ENCODE measurements at regions not wholly inside any gene's neighbourhood (a gene's known extent, or its start where the extent isn't known, plus 50 kb on each side); places are given as distances from the start of the nearest gene placed in this dataset.

- Histone ChIP-seq H3K4me3 (ENCODE audit: low read depth in 1 of 5, low read length in 5 of 5) (no peak overlapping the region), H3K27ac (ENCODE audit: low read depth, low read length) (no peak overlapping the region), H3K27me3 (ENCODE audit: control insufficient read depth in 5 of 5, insufficient read depth in 4 of 5, low read length in 5 of 5) (no peaks in the 10 kb centered on the region), H3K9me3 (ENCODE audit: control insufficient read depth in 5 of 5, low read length in 5 of 5) (no peaks in the 10 kb centered on the region), H3K4me1 (ENCODE audit: control insufficient read depth in 5 of 5, insufficient read depth in 5 of 5, low read length in 5 of 5) (peaks cover 0 to 7% (median 3%) of the 10 kb centered on the region in 5 donors), H3K36me3 (ENCODE audit: control insufficient read depth in 5 of 5, insufficient read depth in 5 of 5, low read length in 5 of 5) (no peaks in the 10 kb centered on the region), H3K9ac (ENCODE audit: low read length in 5 of 5) (no peak overlapping the region)
Observed at GRCh38 chr9:99300603-99301002, 78.5 kb downstream of the SEC61B start.

GRCh38 chr9:99303177-99303576, 81.1 kb downstream of the SEC61B start:
- H3K9me3 ChIP-seq (ENCODE audit: control insufficient read depth in 5 of 5, low read length in 5 of 5): no peaks in the 10 kb centered on the region
- H3K9ac ChIP-seq (ENCODE audit: low read length in 5 of 5): no peak overlapping the region
- H3K27me3 ChIP-seq (ENCODE audit: control insufficient read depth in 5 of 5, insufficient read depth in 4 of 5, low read length in 5 of 5): no peaks in the 10 kb centered on the region
- no peak overlapping the region for H3K4me3 ChIP-seq (ENCODE audit: low read depth in 1 of 5, low read length in 5 of 5)
- H3K27ac ChIP-seq (ENCODE audit: low read depth, low read length): no peak overlapping the region
- no peaks in the 10 kb centered on the region for H3K36me3 ChIP-seq (ENCODE audit: control insufficient read depth in 5 of 5, insufficient read depth in 5 of 5, low read length in 5 of 5)
- H3K4me1 ChIP-seq (ENCODE audit: control insufficient read depth in 5 of 5, insufficient read depth in 5 of 5, low read length in 5 of 5): no peaks in the 10 kb centered on the region

GRCh38 chr9:99305124-99305523, 83.0 kb downstream of the SEC61B start:
- H3K36me3 ChIP-seq (ENCODE audit: control insufficient read depth in 5 of 5, insufficient read depth in 5 of 5, low read length in 5 of 5): no peaks in the 10 kb centered on the region
- no peak overlapping the region for H3K9ac ChIP-seq (ENCODE audit: low read length in 5 of 5)
- H3K27me3 ChIP-seq (ENCODE audit: control insufficient read depth in 5 of 5, insufficient read depth in 4 of 5, low read length in 5 of 5): no peaks in the 10 kb centered on the region
- H3K9me3 ChIP-seq (ENCODE audit: control insufficient read depth in 5 of 5, low read length in 5 of 5): no peaks in the 10 kb centered on the region
- no peak overlapping the region for H3K4me3 ChIP-seq (ENCODE audit: low read depth in 1 of 5, low read length in 5 of 5)
- H3K4me1 ChIP-seq (ENCODE audit: control insufficient read depth in 5 of 5, insufficient read depth in 5 of 5, low read length in 5 of 5): no peaks in the 10 kb centered on the region
- no peak overlapping the region for H3K27ac ChIP-seq (ENCODE audit: low read depth, low read length)

- no peak overlapping the region for H3K27ac ChIP-seq (ENCODE audit: low read depth, low read length)
- no peaks in the 10 kb centered on the region for H3K9me3 ChIP-seq (ENCODE audit: control insufficient read depth in 5 of 5, low read length in 5 of 5)
- H3K4me1 ChIP-seq (ENCODE audit: control insufficient read depth in 5 of 5, insufficient read depth in 5 of 5, low read length in 5 of 5): no peaks in the 10 kb centered on the region
- no peaks in the 10 kb centered on the region for H3K36me3 ChIP-seq (ENCODE audit: control insufficient read depth in 5 of 5, insufficient read depth in 5 of 5, low read length in 5 of 5)
- H3K27me3 ChIP-seq (ENCODE audit: control insufficient read depth in 5 of 5, insufficient read depth in 4 of 5, low read length in 5 of 5): no peaks in the 10 kb centered on the region
- no peak overlapping the region for H3K9ac ChIP-seq (ENCODE audit: low read length in 5 of 5)
- H3K4me3 ChIP-seq (ENCODE audit: low read depth in 1 of 5, low read length in 5 of 5): no peak overlapping the region
Observed at GRCh38 chr9:99305820-99306811, 84.0 kb downstream of the SEC61B start.

- no peak overlapping the region for H3K9ac ChIP-seq (ENCODE audit: low read length in 5 of 5)
- H3K9me3 ChIP-seq (ENCODE audit: control insufficient read depth in 5 of 5, low read length in 5 of 5): peaks cover 0 to 4% (median 0%) of the 10 kb centered on the region in 5 donors
- no peaks in the 10 kb centered on the region for H3K4me1 ChIP-seq (ENCODE audit: control insufficient read depth in 5 of 5, insufficient read depth in 5 of 5, low read length in 5 of 5)
- no peak overlapping the region for H3K4me3 ChIP-seq (ENCODE audit: low read depth in 1 of 5, low read length in 5 of 5)
- no peaks in the 10 kb centered on the region for H3K36me3 ChIP-seq (ENCODE audit: control insufficient read depth in 5 of 5, insufficient read depth in 5 of 5, low read length in 5 of 5)
- H3K27ac ChIP-seq (ENCODE audit: low read depth, low read length): no peak overlapping the region
- no peaks in the 10 kb centered on the region for H3K27me3 ChIP-seq (ENCODE audit: control insufficient read depth in 5 of 5, insufficient read depth in 4 of 5, low read length in 5 of 5)
Observed at GRCh38 chr9:99307851-99308250, 85.8 kb downstream of the SEC61B start.

GRCh38 chr9:99309141-99309939, 87.3 kb downstream of the SEC61B start:
- no peak overlapping the region for H3K27ac ChIP-seq (ENCODE audit: low read depth, low read length)
- no peak overlapping the region for H3K9ac ChIP-seq (ENCODE audit: low read length in 5 of 5)
- no peaks in the 10 kb centered on the region for H3K27me3 ChIP-seq (ENCODE audit: control insufficient read depth in 5 of 5, insufficient read depth in 4 of 5, low read length in 5 of 5)
- H3K4me1 ChIP-seq (ENCODE audit: control insufficient read depth in 5 of 5, insufficient read depth in 5 of 5, low read length in 5 of 5): no peaks in the 10 kb centered on the region
- H3K36me3 ChIP-seq (ENCODE audit: control insufficient read depth in 5 of 5, insufficient read depth in 5 of 5, low read length in 5 of 5): no peaks in the 10 kb centered on the region
- H3K9me3 ChIP-seq (ENCODE audit: control insufficient read depth in 5 of 5, low read length in 5 of 5): peaks cover 0 to 4% (median 0%) of the 10 kb centered on the region in 5 donors
- H3K4me3 ChIP-seq (ENCODE audit: low read depth in 1 of 5, low read length in 5 of 5): no peak overlapping the region

GRCh38 chr9:99312736-99313135, 90.7 kb downstream of the SEC61B start:
- no peaks in the 10 kb centered on the region for H3K4me1 ChIP-seq (ENCODE audit: control insufficient read depth in 5 of 5, insufficient read depth in 5 of 5, low read length in 5 of 5)
- no peaks in the 10 kb centered on the region for H3K36me3 ChIP-seq (ENCODE audit: control insufficient read depth in 5 of 5, insufficient read depth in 5 of 5, low read length in 5 of 5)
- peaks cover 0 to 5% (median 0%) of the 10 kb centered on the region in 5 donors for H3K27me3 ChIP-seq (ENCODE audit: control insufficient read depth in 5 of 5, insufficient read depth in 4 of 5, low read length in 5 of 5)
- H3K9me3 ChIP-seq (ENCODE audit: control insufficient read depth in 5 of 5, low read length in 5 of 5): peaks cover 0 to 4% (median 0%) of the 10 kb centered on the region in 5 donors
- no peak overlapping the region for H3K27ac ChIP-seq (ENCODE audit: low read depth, low read length)
- no peak overlapping the region for H3K4me3 ChIP-seq (ENCODE audit: low read depth in 1 of 5, low read length in 5 of 5)
- H3K9ac ChIP-seq (ENCODE audit: low read length in 5 of 5): no peak overlapping the region

- Histone ChIP-seq H3K27ac (ENCODE audit: low read depth, low read length) (no peak overlapping the region), H3K36me3 (ENCODE audit: control insufficient read depth in 5 of 5, insufficient read depth in 5 of 5, low read length in 5 of 5) (no peaks in the 10 kb centered on the region), H3K4me3 (ENCODE audit: low read depth in 1 of 5, low read length in 5 of 5) (no peak overlapping the region), H3K9me3 (ENCODE audit: control insufficient read depth in 5 of 5, low read length in 5 of 5) (no peaks in the 10 kb centered on the region), H3K4me1 (ENCODE audit: control insufficient read depth in 5 of 5, insufficient read depth in 5 of 5, low read length in 5 of 5) (no peaks in the 10 kb centered on the region), H3K27me3 (ENCODE audit: control insufficient read depth in 5 of 5, insufficient read depth in 4 of 5, low read length in 5 of 5) (peaks cover 0 to 5% (median 2%) of the 10 kb centered on the region in 5 donors), H3K9ac (ENCODE audit: low read length in 5 of 5) (no peak overlapping the region)
Observed at GRCh38 chr9:99319048-99319447, 97.0 kb downstream of the SEC61B start.

GRCh38 chr9:99322299-99322698, 100.2 kb downstream of the SEC61B start:
- no peak overlapping the region for H3K9ac ChIP-seq (ENCODE audit: low read length in 5 of 5)
- H3K27me3 ChIP-seq (ENCODE audit: control insufficient read depth in 5 of 5, insufficient read depth in 4 of 5, low read length in 5 of 5): peaks cover 0 to 3% (median 0%) of the 10 kb centered on the region in 5 donors
- H3K9me3 ChIP-seq (ENCODE audit: control insufficient read depth in 5 of 5, low read length in 5 of 5): no peaks in the 10 kb centered on the region
- no peaks in the 10 kb centered on the region for H3K4me1 ChIP-seq (ENCODE audit: control insufficient read depth in 5 of 5, insufficient read depth in 5 of 5, low read length in 5 of 5)
- no peak overlapping the region for H3K4me3 ChIP-seq (ENCODE audit: low read depth in 1 of 5, low read length in 5 of 5)
- H3K36me3 ChIP-seq (ENCODE audit: control insufficient read depth in 5 of 5, insufficient read depth in 5 of 5, low read length in 5 of 5): no peaks in the 10 kb centered on the region
- H3K27ac ChIP-seq (ENCODE audit: low read depth, low read length): no peak overlapping the region

Data from subcutaneous abdominal adipose tissue (tissue), 5 donors.